ENCODE measurements at regions not wholly inside any gene's neighbourhood (a gene's known extent, or its start where the extent isn't known, plus 50 kb on each side); places are given as distances from the start of the nearest gene placed in this dataset.

- TF ChIP-seq POLR2AphosphoS5 (IDR thresholded peaks at IDR 0.05; ENCODE audit: low read depth) (no peak), CTCF (conservative IDR thresholded peaks at IDR 0.05; ENCODE audit: low read depth in 2 of 2) (no peak), EZH2phosphoT487 (IDR thresholded peaks at IDR 0.05; ENCODE audit: unreplicated experiment) (no peak), EZH2 (IDR thresholded peaks at IDR 0.05; ENCODE audit: low read depth, unreplicated experiment) (no peak), REST (IDR thresholded peaks at IDR 0.05; ENCODE audit: unreplicated experiment) (no peak), CREB1 (CRISPR knock-in tag; IDR thresholded peaks at IDR 0.05; ENCODE audit: low read depth) (no peak), JUNB (IDR thresholded peaks at IDR 0.05; ENCODE audit: unreplicated experiment) (no peak), ZNF114 (CRISPR knock-in tag; IDR thresholded peaks at IDR 0.05) (no peak)
These were observed 98.3 kb downstream of the SLITRK6 start for GRCh38 chr13:85700906-85701305.
